COLO668 (cell line): ENCODE measurements at regions not wholly inside any gene's neighbourhood (a gene's known extent, or its start where the extent isn't known, plus 50 kb on each side); places are given as distances from the start of the nearest gene placed in this dataset.

Source experiments
- DNase-seq: peaks from one replicate; lab custom pipeline; 2025; ENCODE audit not compliant: unreplicated experiment; lab: John Stamatoyannopoulos, UW

GRCh38 chrX:42456176-42456700 is 321.7 kb downstream of the PPP1R2C start:
- no peak for DNase-seq

- no peak for DNase-seq
These were observed 327.7 kb downstream of the PPP1R2C start for GRCh38 chrX:42450228-42450627.

- no peak for DNase-seq
These were observed 334.7 kb downstream of the PPP1R2C start for GRCh38 chrX:42443267-42443666.

GRCh38 chrX:42442745-42443144 is 335.2 kb downstream of the PPP1R2C start:
- no peak for DNase-seq

GRCh38 chrX:42437211-42437610 is 340.8 kb downstream of the PPP1R2C start:
- DNase-seq: no peak

GRCh38 chrX:42434458-42435166 is 343.4 kb downstream of the PPP1R2C start:
- DNase-seq: no peak

- no peak for DNase-seq
These were observed 345.4 kb downstream of the PPP1R2C start for GRCh38 chrX:42432552-42432951.

GRCh38 chrX:42422961-42423360 is 355.0 kb downstream of the PPP1R2C start:
- no peak for DNase-seq

- no peak for DNase-seq
These were observed 357.5 kb downstream of the PPP1R2C start for GRCh38 chrX:42420426-42420825.

- no peak for DNase-seq
These were observed 362.3 kb downstream of the PPP1R2C start for GRCh38 chrX:42415636-42416035.

GRCh38 chrX:42414057-42414456 is 363.9 kb downstream of the PPP1R2C start:
- DNase-seq: no peak

GRCh38 chrX:42399632-42400024 is 378.3 kb downstream of the PPP1R2C start:
- DNase-seq: no peak

GRCh38 chrX:42398967-42399631 is 378.9 kb downstream of the PPP1R2C start:
- no peak for DNase-seq

- DNase-seq: no peak
These were observed 381.8 kb downstream of the PPP1R2C start for GRCh38 chrX:42396136-42396535.

GRCh38 chrX:42392846-42393245 is 385.1 kb downstream of the PPP1R2C start:
- DNase-seq: no peak

- no peak for DNase-seq
These were observed 391.3 kb downstream of the PPP1R2C start for GRCh38 chrX:42386681-42387080.

GRCh38 chrX:42385730-42386129 is 392.2 kb downstream of the PPP1R2C start:
- no peak for DNase-seq

GRCh38 chrX:42384956-42385355 is 393.0 kb downstream of the PPP1R2C start:
- DNase-seq: no peak

- DNase-seq: no peak
These were observed 399.1 kb downstream of the PPP1R2C start for GRCh38 chrX:42378857-42379256.

- no peak for DNase-seq
These were observed 402.9 kb downstream of the PPP1R2C start for GRCh38 chrX:42375086-42375485.

GRCh38 chrX:42366181-42366580 is 411.8 kb downstream of the PPP1R2C start:
- no peak for DNase-seq

- no peak for DNase-seq
These were observed 415.7 kb downstream of the PPP1R2C start for GRCh38 chrX:42362219-42362618.
